Right lobe of liver (tissue), 4 donors: ENCODE measurements at regions not wholly inside any gene's neighbourhood (a gene's known extent, or its start where the extent isn't known, plus 50 kb on each side); places are given as distances from the start of the nearest gene placed in this dataset.

Source experiments
- POLR2A ChIP-seq: fragments of 450-650 bp; IDR thresholded peaks from one replicate; pipeline ENCODE4 v1.6.1; 2017; ENCODE audit warnings: antibody characterized with exemption, mild to moderate bottlenecking
- TF ChIP-seq, protein P1 (sequence below), 4 donors: fragments of 200-600 bp in 3 of 4; fragments of 450-650 bp in 1 of 4; IDR thresholded peaks; one replicate each; pipeline versions ENCODE4 v1.5.1 to v1.8.0; 2016 to 2022; ENCODE audit warnings: antibody characterized with exemption in 4 of 4, mild to moderate bottlenecking in 2 of 4
- donor health status: DM: no; HTN: no; CAD: no.
- donor health status: DM: no; HTN: no; CAD: no.
- donor health status: DM: no; HTN: yes; CAD: no.

DNA sequence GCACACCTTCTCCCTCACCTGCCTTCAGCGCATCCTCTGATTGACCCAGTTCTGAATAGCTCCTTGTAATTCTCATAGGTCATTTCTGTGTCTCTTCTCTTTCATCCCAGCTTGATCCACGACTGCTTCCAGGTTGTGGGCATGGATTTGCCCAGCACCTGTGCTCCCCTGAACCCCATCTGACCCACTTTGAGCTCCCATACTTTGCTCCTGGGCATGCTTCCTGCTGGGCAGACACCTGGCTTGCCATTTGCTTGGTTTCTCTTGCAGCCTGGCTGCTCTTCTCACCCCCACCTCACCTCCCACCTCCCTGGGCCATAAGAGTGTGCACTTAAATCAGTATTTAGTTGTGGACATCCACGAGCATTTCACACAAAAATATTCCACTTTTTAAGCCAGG is 635.5 kb downstream of the TBL1XR1 start:
- TF ChIP-seq, protein P1, sequence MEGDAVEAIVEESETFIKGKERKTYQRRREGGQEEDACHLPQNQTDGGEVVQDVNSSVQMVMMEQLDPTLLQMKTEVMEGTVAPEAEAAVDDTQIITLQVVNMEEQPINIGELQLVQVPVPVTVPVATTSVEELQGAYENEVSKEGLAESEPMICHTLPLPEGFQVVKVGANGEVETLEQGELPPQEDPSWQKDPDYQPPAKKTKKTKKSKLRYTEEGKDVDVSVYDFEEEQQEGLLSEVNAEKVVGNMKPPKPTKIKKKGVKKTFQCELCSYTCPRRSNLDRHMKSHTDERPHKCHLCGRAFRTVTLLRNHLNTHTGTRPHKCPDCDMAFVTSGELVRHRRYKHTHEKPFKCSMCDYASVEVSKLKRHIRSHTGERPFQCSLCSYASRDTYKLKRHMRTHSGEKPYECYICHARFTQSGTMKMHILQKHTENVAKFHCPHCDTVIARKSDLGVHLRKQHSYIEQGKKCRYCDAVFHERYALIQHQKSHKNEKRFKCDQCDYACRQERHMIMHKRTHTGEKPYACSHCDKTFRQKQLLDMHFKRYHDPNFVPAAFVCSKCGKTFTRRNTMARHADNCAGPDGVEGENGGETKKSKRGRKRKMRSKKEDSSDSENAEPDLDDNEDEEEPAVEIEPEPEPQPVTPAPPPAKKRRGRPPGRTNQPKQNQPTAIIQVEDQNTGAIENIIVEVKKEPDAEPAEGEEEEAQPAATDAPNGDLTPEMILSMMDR (IDR thresholded peaks at IDR 0.05): no peak
- no peak for TF ChIP-seq POLR2A
